Stimulated activated CD4-positive, alpha-beta T cell treated with anti-CD3 and anti-CD28 coated beads, Interleukin-12 subunit alpha, Interleukin-12 subunit beta, amount 100 ng/mL, for 24 hours (primary cell): ENCODE measurements at regions not wholly inside any gene's neighbourhood (a gene's known extent, or its start where the extent isn't known, plus 50 kb on each side); places are given as distances from the start of the nearest gene placed in this dataset.

ENCODE experiments used
- DNase-seq, 2 experiments: peaks; one replicate each; pipeline ENCODE4 v3.0.0-alpha.2; 2020; ENCODE audit warnings: low read depth in 2 of 2

- DNase-seq: no peak
Observed at GRCh38 chr14:87109271-87109670, 883.7 kb downstream of the GALC start.

- DNase-seq: no peak
Observed at GRCh38 chr14:87108726-87109125, 884.3 kb downstream of the GALC start.

- no peak for DNase-seq
Observed at GRCh38 chr14:87102811-87103378, 890.1 kb downstream of the GALC start.

GRCh38 chr14:87097015-87097414 is 896.0 kb downstream of the GALC start:
- DNase-seq: no peak

GRCh38 chr14:87094913-87095312 is 898.1 kb downstream of the GALC start:
- no peak for DNase-seq

GRCh38 chr14:87088588-87088987 is 904.4 kb downstream of the GALC start:
- no peak for DNase-seq

GRCh38 chr14:87087881-87088280 is 905.1 kb downstream of the GALC start:
- DNase-seq: no peak

GRCh38 chr14:87084908-87085307 is 908.1 kb downstream of the GALC start:
- no peak for DNase-seq

- DNase-seq: no peak
Observed at GRCh38 chr14:87082917-87083316, 910.1 kb downstream of the GALC start.

- no peak for DNase-seq
Observed at GRCh38 chr14:87081004-87081403, 912.0 kb downstream of the GALC start.

GRCh38 chr14:87080146-87080545 is 912.8 kb downstream of the GALC start:
- no peak for DNase-seq

GRCh38 chr14:87079416-87079815 is 913.6 kb downstream of the GALC start:
- no peak for DNase-seq

- no peak for DNase-seq
Observed at GRCh38 chr14:87076922-87077321, 916.1 kb downstream of the GALC start.

GRCh38 chr14:87076146-87076545 is 916.8 kb downstream of the GALC start:
- DNase-seq: no peak

GRCh38 chr14:87073880-87074570 is 919.0 kb downstream of the GALC start:
- DNase-seq: no peak

- DNase-seq: no peak
Observed at GRCh38 chr14:87067591-87067990, 925.4 kb downstream of the GALC start.

- DNase-seq: no peak
Observed at GRCh38 chr14:87067061-87067460, 925.9 kb downstream of the GALC start.

- DNase-seq: no peak
Observed at GRCh38 chr14:87066221-87066817, 926.7 kb downstream of the GALC start.

- no peak for DNase-seq
Observed at GRCh38 chr14:87065366-87065765, 927.6 kb downstream of the GALC start.

- DNase-seq: no peak
Observed at GRCh38 chr14:87063181-87063580, 929.8 kb downstream of the GALC start.

GRCh38 chr14:87060405-87060804 is 932.6 kb downstream of the GALC start:
- DNase-seq: no peak

GRCh38 chr14:87059060-87059839 is 933.7 kb downstream of the GALC start:
- no peak for DNase-seq

GRCh38 chr14:87055007-87055406 is 938.0 kb downstream of the GALC start:
- no peak for DNase-seq
